T47D (cell line): ENCODE measurements at regions not wholly inside any gene's neighbourhood (a gene's known extent, or its start where the extent isn't known, plus 50 kb on each side); places are given as distances from the start of the nearest gene placed in this dataset.
"Not testable (repeated sequence)": the region's sequence is repeated elsewhere in the genome, so short reads cannot be mapped to it uniquely, and the experiment has no call there.

ENCODE experiments used
- DNase-seq, 2 experiments: peaks; one replicate each; pipeline versions ENCODE4 v3.0.0 to v3.0.0-alpha.2; 2011 to 2012; ENCODE audit warnings: low read depth in 1 of 2, low spot score in 1 of 2
- JUND ChIP-seq: IDR thresholded peaks from 2 replicates; pipeline ENCODE4 v1.6.1; 2012; ENCODE audit warnings: low read depth
- in situ Hi-C: cut with HindIII; loops from 2 replicates; pipeline ENCODE4 v1.10.0; 2016; ENCODE audit warnings: low sequenced_read_pairs, low pct_unique_long_range_greater_than_20kb

DNA sequence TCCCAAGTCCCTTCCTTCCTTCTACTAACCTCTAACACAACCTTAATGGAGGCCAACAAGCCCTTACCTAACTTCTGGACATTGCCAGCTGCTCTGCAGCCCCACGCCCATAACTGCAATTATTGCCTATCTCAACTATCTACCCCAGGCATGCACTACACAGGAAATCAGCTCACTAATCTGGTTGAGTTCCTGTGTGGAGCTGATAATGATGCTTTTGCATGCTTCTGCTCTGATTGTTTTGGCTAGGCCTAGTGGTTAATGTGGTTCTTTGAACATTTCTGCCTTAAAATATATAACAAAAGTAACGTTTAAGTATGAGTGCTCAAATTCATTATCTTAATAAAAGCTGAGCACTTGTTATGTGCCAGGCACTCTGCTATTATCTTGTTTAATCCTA, 463.9 kb downstream of the MFSD1 start:
- no peak for DNase-seq
- TF ChIP-seq JUND: no peak
- in situ Hi-C loops: no loop called here

DNA sequence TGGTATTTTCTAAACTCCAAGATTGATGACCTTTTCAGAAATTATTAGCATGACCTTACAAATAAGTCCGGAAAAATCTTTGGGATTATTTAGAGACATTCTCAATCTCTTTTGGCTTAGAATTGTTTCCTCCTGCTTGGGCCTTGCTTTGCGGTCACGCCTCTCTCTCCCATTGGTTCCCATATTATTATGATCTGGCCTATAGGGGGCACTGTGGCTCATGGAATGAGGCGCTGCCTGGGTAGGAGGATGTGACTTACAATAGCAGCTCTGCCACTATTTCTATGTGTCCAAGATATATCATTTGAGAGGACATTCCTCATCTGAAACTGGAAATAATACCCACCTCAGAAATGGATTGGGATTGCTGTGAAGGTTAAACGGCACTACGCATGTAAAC, 464.9 kb downstream of the MFSD1 start:
- in situ Hi-C loops: no loop called here
- TF ChIP-seq JUND: no peak
- peak in 1 of 2 experiments; percentile 78 for DNase-seq

GRCh38 chr3:159271799-159272512, 470.1 kb downstream of the MFSD1 start:
- TF ChIP-seq JUND: no peak
- in situ Hi-C loops: no loop called here
- DNase-seq: no peak

DNA sequence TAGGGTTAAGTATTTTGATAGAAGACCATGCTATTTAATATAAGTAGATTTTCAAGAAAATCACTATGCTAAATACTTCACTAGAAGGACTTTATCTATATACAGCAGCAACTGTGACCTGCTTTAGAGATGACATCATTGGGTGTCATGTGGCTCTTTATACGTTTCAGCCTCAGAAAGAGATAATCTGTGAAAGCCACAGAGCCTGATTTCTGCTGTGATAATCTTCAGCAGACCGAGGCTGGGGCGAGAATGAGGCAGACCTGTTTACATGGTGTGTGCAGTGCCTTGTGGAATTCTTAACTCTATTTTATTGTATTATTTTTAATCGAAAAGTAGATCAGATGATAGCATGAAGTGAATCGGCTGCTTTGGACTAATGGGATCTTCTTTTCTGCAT, 471.2 kb downstream of the MFSD1 start:
- TF ChIP-seq JUND: no peak
- in situ Hi-C loops: no loop called here
- DNase-seq: no peak

GRCh38 chr3:159273608-159274007, 471.8 kb downstream of the MFSD1 start:
- in situ Hi-C loops: no loop called here
- no peak for TF ChIP-seq JUND
- peak; percentile 44 to 87 for DNase-seq

GRCh38 chr3:159275741-159276140, 473.9 kb downstream of the MFSD1 start:
- no peak for DNase-seq
- in situ Hi-C loops: no loop called here
- TF ChIP-seq JUND: no peak

- in situ Hi-C loops: no loop called here
- no peak for TF ChIP-seq JUND
Measured at GRCh38 chr3:159277814-159278213, 476.0 kb downstream of the MFSD1 start.

DNA sequence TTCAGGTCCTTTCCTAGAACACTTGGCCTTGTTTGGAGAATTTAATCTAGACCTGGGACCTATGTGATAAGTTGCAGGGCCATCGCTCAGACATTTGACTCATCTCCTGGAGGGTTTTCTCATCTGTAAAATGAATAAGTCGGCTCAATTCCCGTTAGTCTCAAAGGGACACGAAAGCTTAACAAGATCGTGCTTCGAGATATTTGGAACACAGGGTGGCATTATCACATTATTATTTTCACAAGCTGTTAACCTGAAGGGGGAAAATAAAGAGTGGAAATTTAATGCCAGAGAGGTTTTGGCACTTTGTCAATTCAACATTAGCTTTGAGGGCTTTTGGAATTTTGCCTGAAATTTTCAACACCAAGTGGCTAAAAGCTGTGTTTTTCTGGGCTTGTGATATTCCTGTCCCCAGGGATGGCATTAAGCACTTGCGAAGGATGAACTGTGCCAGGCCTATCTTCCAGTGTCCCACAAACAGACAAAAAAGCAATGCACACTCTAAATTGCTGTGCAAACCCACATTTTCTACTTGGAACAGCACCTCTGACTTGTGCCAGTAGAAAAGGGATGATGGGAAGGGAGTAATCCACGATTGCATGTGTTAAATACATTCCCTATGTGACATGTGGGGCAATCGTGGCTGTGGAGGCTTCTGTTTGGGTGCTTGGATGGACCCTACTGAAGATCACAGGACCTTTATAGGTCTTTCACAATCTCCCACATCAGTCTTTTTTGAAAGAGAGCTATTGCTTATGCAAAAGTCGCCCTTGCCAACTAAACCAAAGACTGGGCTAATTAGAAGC, 478.7 kb downstream of the MFSD1 start:
- no peak for DNase-seq
- in situ Hi-C loops: no loop called here
- no peak for TF ChIP-seq JUND

More at GRCh38 chr3:159277814-159278213, 476.0 kb downstream of the MFSD1 start:
- DNase-seq: no peak

DNA sequence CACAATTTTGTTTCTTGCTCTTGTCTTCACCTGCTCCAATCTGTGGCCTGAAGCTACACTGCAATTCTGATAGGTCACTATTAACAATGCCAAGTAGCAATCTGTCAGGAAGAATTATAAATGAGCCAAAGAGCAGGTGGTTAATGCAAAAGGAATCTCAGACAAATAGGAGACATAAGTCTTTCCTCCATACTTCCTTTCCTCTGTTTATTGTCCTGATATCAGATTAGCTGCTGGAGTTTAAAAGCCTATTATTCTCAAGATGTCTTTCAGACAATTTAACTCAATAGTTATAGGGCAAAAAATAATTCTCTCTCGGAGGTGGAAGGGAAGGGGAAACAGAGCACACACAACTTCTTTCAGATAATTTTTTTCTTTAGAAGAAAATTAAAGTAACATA, 491.6 kb downstream of the MFSD1 start:
- no peak for DNase-seq
- no peak for TF ChIP-seq JUND
- in situ Hi-C loops: no loop called here

- in situ Hi-C loops: no loop called here
- TF ChIP-seq JUND: no peak
- no peak for DNase-seq
Measured at GRCh38 chr3:159301961-159302360, 500.1 kb downstream of the MFSD1 start.

- DNase-seq: no peak
- no peak for TF ChIP-seq JUND
- in situ Hi-C loops: no loop called here
Measured at GRCh38 chr3:159305017-159305416, 503.2 kb downstream of the MFSD1 start.

DNA sequence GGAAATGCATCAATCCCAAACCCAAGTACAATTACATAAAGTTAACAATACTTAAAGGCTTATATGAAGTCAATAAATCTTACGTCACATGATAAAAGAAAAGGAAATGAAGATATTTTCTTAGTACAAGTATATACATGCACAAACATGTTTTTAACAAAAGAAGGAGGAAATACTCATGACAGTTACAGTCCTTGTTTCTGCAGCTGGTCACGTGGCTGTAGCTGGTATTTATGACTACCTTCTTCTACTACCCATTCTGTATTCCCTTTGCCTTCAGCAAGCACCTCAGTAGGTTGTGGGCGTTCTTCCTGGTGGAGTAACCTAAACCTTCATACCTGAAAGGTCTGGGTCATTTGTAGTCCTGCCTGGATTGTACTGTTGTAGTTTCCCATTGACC, 514.9 kb downstream of the MFSD1 start:
- DNase-seq, in situ Hi-C loops: not testable (repeated sequence)

DNA sequence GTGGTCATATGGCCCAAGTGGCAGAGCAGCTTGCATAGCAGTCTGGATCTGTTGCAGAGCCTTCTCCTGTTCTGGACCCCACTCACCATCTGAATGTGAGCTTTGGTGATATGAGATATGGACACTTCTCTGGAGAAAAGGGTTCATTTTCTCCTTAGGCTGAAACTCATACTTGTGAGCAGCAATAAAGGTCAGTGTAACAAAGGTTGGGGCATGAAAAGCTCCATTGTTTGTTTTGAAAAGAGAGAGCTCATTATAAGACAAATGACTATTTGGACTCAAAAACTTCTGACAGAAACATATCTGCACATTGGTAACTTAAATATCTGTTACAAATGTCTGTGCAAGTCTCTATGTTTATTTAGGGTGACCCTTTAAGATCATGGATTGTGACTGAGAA, 517.3 kb downstream of the MFSD1 start:
- TF ChIP-seq JUND: no peak
- no peak for DNase-seq
- in situ Hi-C loops: no loop called here
